GM19025 (cell line): ENCODE measurements at regions not wholly inside any gene's neighbourhood (a gene's known extent, or its start where the extent isn't known, plus 50 kb on each side); places are given as distances from the start of the nearest gene placed in this dataset.

Experiments used
- ATAC-seq: cut with Tn5 transposase; IDR thresholded peaks from one replicate; pipeline ENCODE4 v1.9.1; 2021; ENCODE audit warnings: mild to moderate bottlenecking, low read depth, moderate library complexity; ENCODE audit not compliant: unreplicated experiment

DNA sequence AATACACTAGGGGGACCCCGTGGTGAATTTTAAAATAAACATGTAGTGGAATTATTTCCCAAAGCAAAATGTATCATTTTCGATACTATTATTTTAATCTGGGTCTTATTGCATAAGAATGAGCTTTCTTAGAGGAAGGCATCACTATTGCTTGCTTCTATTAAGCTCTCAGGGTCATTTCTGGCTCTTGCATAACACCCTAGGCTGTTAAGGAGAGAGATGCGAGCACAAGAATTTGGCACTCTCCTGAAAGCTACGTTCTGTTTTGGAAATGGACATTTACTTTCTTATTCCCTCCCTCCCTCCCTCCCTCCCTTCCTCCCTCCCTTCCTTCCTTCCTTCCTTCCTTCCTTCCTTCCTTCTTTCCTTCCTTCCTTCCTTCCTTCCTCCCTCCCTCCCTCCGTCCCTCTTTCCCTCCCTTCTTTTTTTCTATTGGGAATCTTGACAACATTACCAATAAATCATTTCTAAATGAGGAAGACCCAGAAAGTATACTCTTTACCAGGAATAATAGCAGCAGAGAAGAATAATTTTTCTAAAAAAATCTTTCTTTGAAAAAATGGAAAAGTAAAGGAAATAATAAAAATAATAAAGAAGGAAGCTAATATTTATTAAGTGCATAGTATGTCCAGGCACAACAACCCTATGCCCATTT lies 83.6 kb upstream of the BDNF start:
- ATAC-seq: no peak

DNA sequence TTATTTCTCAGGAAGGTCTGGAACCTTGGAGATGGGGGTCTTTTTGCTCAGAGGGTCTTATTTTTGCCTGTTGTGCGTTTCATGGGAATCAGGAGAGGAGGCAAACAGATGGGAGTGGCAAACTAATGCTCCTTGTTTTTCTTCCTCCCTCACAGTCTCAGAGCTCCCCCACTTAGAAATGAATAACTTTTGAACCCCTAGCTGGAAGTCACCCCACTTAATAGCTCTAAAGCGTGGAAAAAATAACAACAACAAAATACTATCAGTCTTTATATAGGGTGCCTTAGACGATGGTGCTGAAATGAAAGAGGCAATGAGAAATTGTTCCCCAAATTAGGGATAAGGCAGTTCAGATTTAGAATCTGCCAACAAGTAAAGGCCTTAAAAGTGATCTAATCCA lies 76.8 kb upstream of the BDNF start:
- ATAC-seq: no peak

DNA sequence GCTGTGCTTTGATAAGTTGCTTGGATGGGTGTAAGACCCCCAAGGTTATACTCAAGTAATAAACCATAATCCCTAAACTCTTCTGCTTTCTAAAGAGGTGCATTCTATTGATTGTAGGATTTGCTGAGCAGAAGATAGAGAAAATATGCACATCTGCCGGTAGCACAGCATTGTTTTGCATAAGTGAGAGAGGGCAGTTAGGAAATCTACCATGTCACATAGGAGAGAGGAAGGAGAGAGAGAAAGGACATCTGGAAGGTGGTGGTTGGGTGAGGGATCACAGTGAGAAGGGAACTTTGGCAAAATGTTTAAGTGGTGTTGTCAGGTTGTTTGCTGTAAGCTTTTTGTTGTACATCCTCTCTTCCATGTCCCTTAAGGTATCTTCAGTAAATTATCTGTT lies 73.6 kb upstream of the BDNF start:
- no peak for ATAC-seq

DNA sequence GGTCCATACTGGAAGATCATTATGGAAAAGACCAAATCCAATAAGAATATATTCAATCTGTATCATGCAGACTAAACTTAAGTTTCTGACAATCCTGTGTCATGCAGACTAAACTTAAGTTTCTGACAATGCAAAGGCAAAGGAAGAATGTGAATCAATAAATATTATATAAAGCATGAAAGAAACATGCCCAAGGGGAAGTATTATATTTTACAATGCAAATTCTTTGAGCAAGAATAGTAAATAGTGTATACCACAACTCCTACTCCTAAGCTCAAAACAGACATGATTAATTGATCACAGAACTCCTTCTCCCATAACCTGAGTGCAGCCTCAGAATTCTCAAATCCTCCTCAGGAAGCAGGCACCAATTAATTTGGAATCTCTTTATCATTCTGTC lies 71.3 kb upstream of the BDNF start:
- ATAC-seq: no peak

DNA sequence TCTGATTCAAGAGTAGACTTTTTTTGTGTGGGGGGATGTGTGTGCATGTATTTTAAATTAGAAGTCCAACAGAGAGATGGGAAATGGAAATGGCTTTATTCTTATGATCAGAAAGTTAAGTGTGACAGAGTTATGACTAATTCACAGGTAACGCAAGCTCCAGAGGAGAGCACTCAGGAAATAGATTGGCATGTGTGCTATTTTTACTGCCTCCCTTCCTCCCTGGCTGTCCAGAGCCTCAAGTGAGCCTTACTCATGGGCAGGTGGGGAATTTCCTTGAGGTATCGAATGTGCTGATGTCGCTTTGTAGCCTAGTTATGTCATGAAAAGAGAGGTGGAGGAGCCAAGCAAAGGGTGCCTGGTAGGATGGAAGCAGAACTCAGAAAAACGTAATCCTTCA lies 70.3 kb upstream of the BDNF start:
- ATAC-seq: no peak

DNA sequence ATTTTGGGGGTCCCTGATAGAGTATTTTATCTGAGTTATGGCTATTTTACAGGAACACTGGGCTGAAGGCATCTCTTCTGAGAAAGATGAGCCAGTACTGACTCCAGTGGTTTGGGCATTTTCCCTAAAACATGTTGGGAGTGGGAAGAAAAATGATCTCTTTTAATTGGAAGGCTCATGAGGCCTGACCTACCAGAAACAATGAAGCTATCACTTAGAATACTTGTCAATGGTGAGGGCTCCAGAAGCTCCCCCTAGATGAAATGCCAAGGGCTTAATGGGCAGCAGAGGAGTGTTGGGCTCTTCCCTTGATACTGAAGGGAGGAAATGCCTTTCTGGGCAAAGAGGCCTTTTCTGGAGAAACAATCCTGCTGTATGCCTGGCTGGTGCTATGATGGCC lies 63.5 kb upstream of the BDNF start:
- ATAC-seq: no peak

DNA sequence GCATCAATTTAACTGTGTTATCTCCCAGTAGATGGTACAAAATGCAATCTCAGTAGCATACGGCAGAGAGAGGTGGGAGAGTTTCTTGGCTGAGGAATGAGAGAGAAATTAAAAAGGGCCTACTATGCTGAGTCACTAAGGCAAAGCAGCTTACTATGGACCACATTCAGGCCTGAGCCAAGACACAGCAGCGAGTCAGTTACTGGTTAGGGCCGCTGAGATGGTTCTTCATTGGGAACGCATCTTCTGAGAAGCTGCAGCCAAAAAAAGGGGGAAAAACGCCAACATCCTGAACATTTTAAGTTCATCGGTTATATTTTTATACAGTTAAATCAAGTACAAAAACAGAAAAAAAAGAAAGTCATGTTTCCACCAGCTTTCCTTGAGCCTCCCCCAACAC lies 61.1 kb upstream of the BDNF start:
- ATAC-seq: no peak

DNA sequence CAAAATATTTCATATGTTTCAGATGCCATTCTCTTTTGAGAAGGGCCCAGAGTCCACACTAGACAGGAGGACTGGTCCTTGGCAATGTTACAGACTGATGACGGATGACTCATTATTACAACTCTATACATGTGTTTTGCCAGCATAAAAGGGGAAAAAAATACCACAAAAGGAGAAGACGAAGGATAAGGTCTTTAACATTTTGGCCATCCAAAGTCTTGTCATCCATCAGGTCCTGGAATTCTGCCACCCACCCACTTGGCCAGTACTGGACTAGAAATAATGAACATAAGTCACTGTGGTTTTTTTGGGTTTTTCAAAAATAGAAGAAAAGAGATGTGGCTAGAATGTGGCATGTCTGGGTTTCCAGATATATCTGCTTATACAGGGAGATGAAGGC lies 57.7 kb upstream of the BDNF start:
- no peak for ATAC-seq

DNA sequence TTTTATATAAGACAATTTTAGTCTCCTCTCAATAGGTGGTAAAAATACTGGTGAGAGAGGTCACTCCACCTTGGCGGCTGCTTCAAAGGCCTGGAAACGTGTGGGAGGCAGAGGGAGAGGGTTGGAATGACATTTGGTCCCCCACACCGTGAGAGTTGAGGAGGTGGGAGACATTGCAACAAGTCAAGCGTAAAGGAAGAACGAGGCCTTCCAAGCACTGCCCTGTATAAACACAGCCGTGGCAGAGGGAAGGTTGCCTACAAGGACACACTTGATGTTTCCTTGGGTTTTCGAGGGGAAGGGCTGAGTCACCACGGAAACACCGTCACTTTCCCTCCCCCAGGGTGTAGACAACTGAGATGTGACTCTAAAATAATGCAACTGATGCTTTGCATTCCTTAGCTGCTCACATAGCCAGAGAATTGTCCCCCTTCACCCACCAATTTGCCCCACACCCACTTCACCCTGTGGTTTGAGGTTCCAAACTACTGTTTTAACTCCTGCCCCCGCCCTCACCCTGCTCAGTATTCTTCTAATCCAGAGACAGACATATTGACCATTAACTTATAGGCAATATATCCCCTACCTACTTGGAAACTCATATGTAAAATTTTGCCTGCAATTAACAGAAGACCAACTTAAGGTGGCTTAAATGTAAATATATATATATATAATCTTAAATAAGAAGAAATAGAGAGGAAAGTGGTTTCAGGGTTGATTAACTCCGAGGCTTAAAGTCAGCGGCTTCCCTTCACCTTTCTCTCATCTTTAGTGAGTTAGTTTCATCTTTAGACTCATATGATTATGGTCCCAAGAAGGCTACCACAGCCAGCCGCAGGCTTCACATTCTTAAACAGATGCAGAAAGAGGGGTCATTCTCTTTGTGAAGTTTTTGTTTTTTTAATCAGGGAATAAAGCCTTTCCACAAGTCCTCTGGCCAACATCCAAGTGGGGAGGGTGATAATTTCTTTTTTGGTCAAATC lies 54.1 kb upstream of the BDNF start:
- ATAC-seq: no peak
